OCI-LY3 (cell line): ENCODE measurements at regions not wholly inside any gene's neighbourhood (a gene's known extent, or its start where the extent isn't known, plus 50 kb on each side); places are given as distances from the start of the nearest gene placed in this dataset.

Experiments
- H2AFZ ChIP-seq: fragments of 200-600, 300-600 bp; shearing (Covaris generic); 2 replicates; pipeline ENCODE4 v1.6.0; 2014; ENCODE audit warnings: antibody characterized with exemption, low read depth, low read length
- H3K27ac ChIP-seq: fragments of 200-600, 300-600 bp; sonication (generic); 2 replicates; pipeline ENCODE4 v1.5.1; 2014; ENCODE audit warnings: mild to moderate bottlenecking, low read length, moderate library complexity, mixed read lengths
- H3K27me3 ChIP-seq: fragments of 200-600, 300-600 bp; sonication (generic); 2 replicates; pipeline ENCODE4 v1.6.1; 2014; ENCODE audit warnings: low read depth, low read length, mixed read lengths
- H3K36me3 ChIP-seq: fragments of 200-600, 300-600 bp; sonication (generic); replicated peaks from 2 replicates; pipeline ENCODE3; 2014; ENCODE audit warnings: low read depth, low read length, mixed read lengths
- H3K4me1 ChIP-seq: fragments of 300-600, 200-600 bp; sonication (generic); 2 replicates; pipeline ENCODE4 v1.6.1; 2014; ENCODE audit warnings: low read length, mixed read lengths
- H3K4me2 ChIP-seq: fragments of 200-600, 300-600 bp; sonication (generic); 2 replicates; pipeline ENCODE4 v1.6.1; 2014; ENCODE audit warnings: low read length, mixed read lengths
- H3K4me3 ChIP-seq: fragments of 300-600, 200-600 bp; sonication (generic); 2 replicates; pipeline ENCODE4 v1.5.1; 2014; ENCODE audit warnings: antibody characterized with exemption, mild to moderate bottlenecking, low read length, moderate library complexity
- H3K79me2 ChIP-seq: fragments of 300-600, 200-600 bp; shearing (Covaris generic); 2 replicates; pipeline ENCODE4 v1.6.1; 2014; ENCODE audit warnings: mild to moderate bottlenecking, low read length, mixed read lengths
- H3K9ac ChIP-seq: fragments of 300-600, 200-600 bp; shearing (Covaris generic); 2 replicates; pipeline ENCODE4 v1.6.0; 2014; ENCODE audit warnings: mild to moderate bottlenecking, low read length, moderate library complexity
- H3K9me3 ChIP-seq: fragments of 200-600, 300-600 bp; shearing (Covaris generic); 2 replicates; pipeline ENCODE4 v1.6.1; 2014; ENCODE audit warnings: low read length, mixed read lengths; ENCODE audit not compliant: insufficient read depth
- H4K20me1 ChIP-seq: fragments of 200-600, 300-600 bp; sonication (generic); 2 replicates; pipeline ENCODE4 v1.6.1; 2016; ENCODE audit warnings: low read length, mixed read lengths; ENCODE audit not compliant: insufficient read depth
- EZH2phosphoT487 ChIP-seq: fragments of 200-600 bp; shearing (Covaris generic); IDR thresholded peaks from 2 replicates; pipeline ENCODE4 v1.6.1; 2018; ENCODE audit warnings: antibody characterized with exemption, mixed run types, low read depth
- TF ChIP-seq, protein P1 (sequence below): fragments of 200-600, 300-600 bp; sonication (generic); IDR thresholded peaks from 2 replicates; pipeline ENCODE4 v1.5.1; 2014; ENCODE audit warnings: antibody characterized with exemption, low read length, low read depth

DNA sequence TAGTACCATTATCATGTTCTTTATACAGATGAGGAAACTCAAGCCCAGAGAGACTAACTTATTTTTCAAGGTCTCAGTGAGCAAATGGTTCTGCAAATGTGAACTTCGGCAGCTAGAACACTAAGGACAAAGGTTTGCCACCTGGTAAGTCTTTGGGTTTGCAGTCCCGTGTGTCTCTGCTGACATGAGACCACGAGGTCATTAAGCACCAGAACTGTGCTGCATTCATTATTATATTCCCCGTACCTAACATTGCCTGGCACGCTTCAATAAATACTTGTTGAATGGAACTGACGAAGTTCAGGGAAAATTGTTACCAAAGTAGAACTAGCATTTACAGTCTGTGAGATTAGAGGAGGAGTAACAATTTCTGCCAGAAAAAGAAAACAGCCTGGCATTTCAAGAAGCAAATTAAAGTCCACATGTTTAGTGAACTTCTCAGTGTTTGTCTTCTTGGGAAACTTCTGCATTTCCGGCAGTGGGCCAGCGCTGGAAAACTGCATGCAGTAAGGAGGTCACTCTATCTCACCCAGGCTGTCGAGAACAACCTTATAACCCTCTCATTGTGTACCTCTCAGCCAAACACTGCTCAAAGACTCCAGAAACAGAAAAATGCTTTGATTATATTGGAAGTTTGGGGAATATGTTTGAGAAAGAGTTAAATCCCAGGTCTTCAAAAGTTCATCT lies 67.4 kb upstream of the CPEB2 start:
- Histone ChIP-seq H3K79me2 (no peaks in the 10 kb centered on the region), H3K4me1 (no peaks in the 10 kb centered on the region), H3K27me3 (no peaks in the 10 kb centered on the region), H3K9ac (no peak overlapping the region), H4K20me1 (no peaks in the 10 kb centered on the region), H3K4me3 (no peak overlapping the region), H2AFZ (no peak overlapping the region), H3K27ac (no peak overlapping the region), H3K36me3 (no peaks in the 10 kb centered on the region), H3K9me3 (no peaks in the 10 kb centered on the region), H3K4me2 (no peak overlapping the region)
- no peak for TF ChIP-seq EZH2phosphoT487
- TF ChIP-seq, protein P1, sequence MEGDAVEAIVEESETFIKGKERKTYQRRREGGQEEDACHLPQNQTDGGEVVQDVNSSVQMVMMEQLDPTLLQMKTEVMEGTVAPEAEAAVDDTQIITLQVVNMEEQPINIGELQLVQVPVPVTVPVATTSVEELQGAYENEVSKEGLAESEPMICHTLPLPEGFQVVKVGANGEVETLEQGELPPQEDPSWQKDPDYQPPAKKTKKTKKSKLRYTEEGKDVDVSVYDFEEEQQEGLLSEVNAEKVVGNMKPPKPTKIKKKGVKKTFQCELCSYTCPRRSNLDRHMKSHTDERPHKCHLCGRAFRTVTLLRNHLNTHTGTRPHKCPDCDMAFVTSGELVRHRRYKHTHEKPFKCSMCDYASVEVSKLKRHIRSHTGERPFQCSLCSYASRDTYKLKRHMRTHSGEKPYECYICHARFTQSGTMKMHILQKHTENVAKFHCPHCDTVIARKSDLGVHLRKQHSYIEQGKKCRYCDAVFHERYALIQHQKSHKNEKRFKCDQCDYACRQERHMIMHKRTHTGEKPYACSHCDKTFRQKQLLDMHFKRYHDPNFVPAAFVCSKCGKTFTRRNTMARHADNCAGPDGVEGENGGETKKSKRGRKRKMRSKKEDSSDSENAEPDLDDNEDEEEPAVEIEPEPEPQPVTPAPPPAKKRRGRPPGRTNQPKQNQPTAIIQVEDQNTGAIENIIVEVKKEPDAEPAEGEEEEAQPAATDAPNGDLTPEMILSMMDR, result no peak

DNA sequence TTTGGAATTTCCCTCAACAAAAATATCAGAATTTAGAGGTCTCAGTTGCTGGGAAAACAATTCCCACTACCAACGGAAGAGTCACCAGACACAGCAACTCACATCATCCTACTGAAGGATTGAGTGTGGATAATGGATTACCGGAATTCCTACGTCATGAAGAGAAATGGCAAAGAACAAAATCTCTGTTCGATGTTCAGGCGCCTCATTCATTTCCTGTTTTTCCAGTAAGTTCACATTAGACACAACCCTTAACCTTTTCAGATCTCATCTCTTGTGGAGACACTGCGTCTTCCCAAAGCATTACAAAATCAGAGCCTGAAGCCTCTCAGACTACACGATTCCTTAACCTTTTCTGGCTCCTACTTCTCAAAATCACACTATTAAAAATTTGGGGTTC lies 58.5 kb upstream of the CPEB2 start:
- Histone ChIP-seq H3K36me3 (no peaks in the 10 kb centered on the region), H2AFZ (no peak overlapping the region), H3K9ac (no peak overlapping the region), H3K9me3 (no peaks in the 10 kb centered on the region), H3K27ac (no peak overlapping the region), H3K4me2 (no peak overlapping the region), H4K20me1 (no peaks in the 10 kb centered on the region), H3K4me3 (no peak overlapping the region), H3K79me2 (no peaks in the 10 kb centered on the region), H3K4me1 (peaks cover 9% of the 10 kb centered on the region), H3K27me3 (no peaks in the 10 kb centered on the region)
- no peak for TF ChIP-seq EZH2phosphoT487
- TF ChIP-seq, protein P1, result no peak

DNA sequence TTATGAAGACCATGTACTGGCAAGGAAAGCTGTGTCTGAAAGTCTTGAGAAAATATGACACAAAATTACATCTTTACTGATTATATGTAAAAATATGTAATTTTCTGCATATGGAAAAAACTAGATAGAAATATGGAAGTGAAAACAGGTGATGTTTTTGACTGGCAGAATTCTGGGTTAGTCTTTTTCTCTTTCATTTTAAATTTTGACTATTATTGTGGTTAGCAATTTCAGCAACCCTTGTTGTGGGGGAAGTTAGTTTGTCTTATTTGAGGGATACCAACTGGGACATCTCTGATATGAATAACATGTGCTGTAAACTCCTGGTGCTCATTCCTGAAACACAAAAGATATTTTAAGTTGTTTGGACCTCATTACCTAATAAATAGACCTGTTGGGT lies 49.9 kb upstream of the CPEB2 start:
- Histone ChIP-seq H3K4me2 (no peak overlapping the region), H3K79me2 (no peaks in the 10 kb centered on the region), H4K20me1 (no peaks in the 10 kb centered on the region), H3K27me3 (no peaks in the 10 kb centered on the region), H3K4me3 (no peak overlapping the region), H3K4me1 (peaks cover 10% of the 10 kb centered on the region), H3K9me3 (no peaks in the 10 kb centered on the region), H3K36me3 (no peaks in the 10 kb centered on the region), H3K9ac (no peak overlapping the region), H2AFZ (no peak overlapping the region), H3K27ac (no peak overlapping the region)
- no peak for TF ChIP-seq EZH2phosphoT487
- TF ChIP-seq, protein P1, result no peak
